ENCODE measurements at regions not wholly inside any gene's neighbourhood (a gene's known extent, or its start where the extent isn't known, plus 50 kb on each side); places are given as distances from the start of the nearest gene placed in this dataset.

DNA sequence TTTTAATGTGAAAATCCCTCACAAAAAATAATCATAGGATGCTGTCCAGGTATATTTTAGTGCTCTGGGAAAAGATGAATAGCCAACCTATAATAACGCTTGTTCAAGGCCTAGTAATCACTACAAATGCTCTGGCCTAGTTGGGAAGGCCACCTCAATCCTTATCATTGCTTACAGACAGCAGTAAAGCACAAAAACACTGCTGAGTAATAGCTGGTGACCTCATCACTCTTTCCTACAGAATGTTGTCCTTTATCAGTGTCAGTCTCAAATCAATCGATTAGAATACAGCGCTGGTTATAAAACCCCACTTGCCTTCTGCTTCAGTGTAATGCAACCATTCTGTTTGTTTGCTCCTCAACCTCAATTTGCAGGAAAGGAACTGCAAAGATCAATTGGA is 72.6 kb upstream of the STEAP1 start (continued):
- TF ChIP-seq, protein P1, sequence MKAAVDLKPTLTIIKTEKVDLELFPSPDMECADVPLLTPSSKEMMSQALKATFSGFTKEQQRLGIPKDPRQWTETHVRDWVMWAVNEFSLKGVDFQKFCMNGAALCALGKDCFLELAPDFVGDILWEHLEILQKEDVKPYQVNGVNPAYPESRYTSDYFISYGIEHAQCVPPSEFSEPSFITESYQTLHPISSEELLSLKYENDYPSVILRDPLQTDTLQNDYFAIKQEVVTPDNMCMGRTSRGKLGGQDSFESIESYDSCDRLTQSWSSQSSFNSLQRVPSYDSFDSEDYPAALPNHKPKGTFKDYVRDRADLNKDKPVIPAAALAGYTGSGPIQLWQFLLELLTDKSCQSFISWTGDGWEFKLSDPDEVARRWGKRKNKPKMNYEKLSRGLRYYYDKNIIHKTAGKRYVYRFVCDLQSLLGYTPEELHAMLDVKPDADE (IDR thresholded peaks at IDR 0.05) = no peak
- TF ChIP-seq STAT1 (IDR thresholded peaks at IDR 0.05; ENCODE audit: unreplicated experiment) (no peak), ZNF114 (CRISPR knock-in tag; IDR thresholded peaks at IDR 0.05) (no peak), POLR2AphosphoS5 (IDR thresholded peaks at IDR 0.05; ENCODE audit: low read depth) (no peak)
- TF ChIP-seq, protein P2, sequence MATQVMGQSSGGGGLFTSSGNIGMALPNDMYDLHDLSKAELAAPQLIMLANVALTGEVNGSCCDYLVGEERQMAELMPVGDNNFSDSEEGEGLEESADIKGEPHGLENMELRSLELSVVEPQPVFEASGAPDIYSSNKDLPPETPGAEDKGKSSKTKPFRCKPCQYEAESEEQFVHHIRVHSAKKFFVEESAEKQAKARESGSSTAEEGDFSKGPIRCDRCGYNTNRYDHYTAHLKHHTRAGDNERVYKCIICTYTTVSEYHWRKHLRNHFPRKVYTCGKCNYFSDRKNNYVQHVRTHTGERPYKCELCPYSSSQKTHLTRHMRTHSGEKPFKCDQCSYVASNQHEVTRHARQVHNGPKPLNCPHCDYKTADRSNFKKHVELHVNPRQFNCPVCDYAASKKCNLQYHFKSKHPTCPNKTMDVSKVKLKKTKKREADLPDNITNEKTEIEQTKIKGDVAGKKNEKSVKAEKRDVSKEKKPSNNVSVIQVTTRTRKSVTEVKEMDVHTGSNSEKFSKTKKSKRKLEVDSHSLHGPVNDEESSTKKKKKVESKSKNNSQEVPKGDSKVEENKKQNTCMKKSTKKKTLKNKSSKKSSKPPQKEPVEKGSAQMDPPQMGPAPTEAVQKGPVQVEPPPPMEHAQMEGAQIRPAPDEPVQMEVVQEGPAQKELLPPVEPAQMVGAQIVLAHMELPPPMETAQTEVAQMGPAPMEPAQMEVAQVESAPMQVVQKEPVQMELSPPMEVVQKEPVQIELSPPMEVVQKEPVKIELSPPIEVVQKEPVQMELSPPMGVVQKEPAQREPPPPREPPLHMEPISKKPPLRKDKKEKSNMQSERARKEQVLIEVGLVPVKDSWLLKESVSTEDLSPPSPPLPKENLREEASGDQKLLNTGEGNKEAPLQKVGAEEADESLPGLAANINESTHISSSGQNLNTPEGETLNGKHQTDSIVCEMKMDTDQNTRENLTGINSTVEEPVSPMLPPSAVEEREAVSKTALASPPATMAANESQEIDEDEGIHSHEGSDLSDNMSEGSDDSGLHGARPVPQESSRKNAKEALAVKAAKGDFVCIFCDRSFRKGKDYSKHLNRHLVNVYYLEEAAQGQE (IDR thresholded peaks at IDR 0.05; ENCODE audit: unreplicated experiment) = no peak

DNA sequence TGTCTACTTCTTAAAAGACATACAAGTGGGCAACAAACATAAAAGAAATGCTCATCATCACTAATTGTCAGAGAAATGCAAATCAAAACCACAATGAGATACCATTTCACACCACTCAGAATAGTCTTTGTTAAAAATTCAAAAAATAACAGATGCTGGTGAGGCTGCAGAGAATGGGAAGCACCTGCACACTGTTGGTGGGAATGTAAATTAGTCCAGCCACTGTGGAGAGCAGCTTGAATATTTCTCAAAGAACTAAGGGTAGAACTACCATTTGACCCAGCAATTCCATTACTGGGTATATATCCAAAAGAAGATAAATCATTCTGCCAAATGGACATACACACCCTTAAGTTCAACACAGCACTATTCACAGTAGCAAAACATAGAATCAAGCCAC is 61.8 kb upstream of the STEAP1 start:
- Histone ChIP-seq H3F3A (replicated peaks; ENCODE audit: low read depth) (no peaks in the 10 kb centered on the region), H2AFZ (no peak overlapping the region), H4K20me1 (replicated peaks; ENCODE audit: insufficient read depth) (no peaks in the 10 kb centered on the region), H3K9me2 (ENCODE audit: insufficient read depth) (no peaks in the 10 kb centered on the region), H3K4me3 (no peak overlapping the region), H3K4me1 (ENCODE audit: insufficient read depth) (no peaks in the 10 kb centered on the region), H3K36me3 (ENCODE audit: insufficient read depth) (no peaks in the 10 kb centered on the region), H3K79me2 (replicated peaks; ENCODE audit: insufficient read depth) (no peaks in the 10 kb centered on the region), H3K4me2 (no peak overlapping the region), H3K27me3 (ENCODE audit: insufficient read depth) (no peaks in the 10 kb centered on the region), H3K27ac (ENCODE audit: low read depth) (no peak overlapping the region)
- no peak overlapping the region for H3K27ac Mint-ChIP-seq
- TF ChIP-seq ZNF331 (CRISPR knock-in tag; IDR thresholded peaks at IDR 0.05; ENCODE audit: low read depth) = no peak
- TF ChIP-seq, protein P2 (IDR thresholded peaks at IDR 0.05; ENCODE audit: unreplicated experiment) = no peak
- no peak for TF ChIP-seq ZNF114 (CRISPR knock-in tag; IDR thresholded peaks at IDR 0.05)
- no peak for TF ChIP-seq EZH2 (IDR thresholded peaks at IDR 0.05; ENCODE audit: low read depth, unreplicated experiment)
- TF ChIP-seq STAT1 (IDR thresholded peaks at IDR 0.05; ENCODE audit: unreplicated experiment) = no peak
- no peak for TF ChIP-seq EZH2phosphoT487 (IDR thresholded peaks at IDR 0.05; ENCODE audit: unreplicated experiment)
- no peak for TF ChIP-seq NANOG (IDR thresholded peaks at IDR 0.05; ENCODE audit: borderline replicate concordance)
- TF ChIP-seq POLR2AphosphoS5 (IDR thresholded peaks at IDR 0.05; ENCODE audit: low read depth) = no peak
- TF ChIP-seq JUNB (IDR thresholded peaks at IDR 0.05; ENCODE audit: unreplicated experiment) = no peak
- H3K27me3 Mint-ChIP-seq (ENCODE audit: insufficient read depth, low read depth, poor library complexity) = no peaks in the 10 kb centered on the region
- H3K9me3 Mint-ChIP-seq = peaks cover 4% of the 10 kb centered on the region; the same call in 1 of the 3 replicates
- no peak for DNase-seq (ENCODE audit: low spot score)
- no peak for ATAC-seq
- H3K36me3 Mint-ChIP-seq (ENCODE audit: low read depth) = no peaks in the 10 kb centered on the region
- no peak overlapping the region for H3K4me3 Mint-ChIP-seq
- H3K4me1 Mint-ChIP-seq = no peaks in the 10 kb centered on the region
